IMR-90 (cell line): ENCODE measurements at regions not wholly inside any gene's neighbourhood (a gene's known extent, or its start where the extent isn't known, plus 50 kb on each side); places are given as distances from the start of the nearest gene placed in this dataset.

Source experiments
- ATAC-seq: fragments of 200-7000 bp; cut with Tn5 transposase; 2 replicates; pipeline ENCODE4 v1.9.1; 2020; ENCODE audit warnings: low read depth, mild to moderate bottlenecking, moderate library complexity
- BruUV-seq: library from RNA; stranded (reverse); fragments of 400-500 nt; replicated peaks from 2 replicates; lab custom pipeline; 2021; lab: Mats Ljungman, UMichigan
- CTCF ChIA-PET: fragments of 300-600 bp; formaldehyde crosslinking; extraction: SDS; loops from one replicate; lab custom pipeline; 2021; ENCODE audit warnings: antibody characterized with exemption; lab: Yijun Ruan, JAX
- POLR2A ChIA-PET: fragments of 300-600 bp; sonication (Branson Sonifier 250); formaldehyde crosslinking; loops from one replicate; lab custom pipeline; 2022; ENCODE audit warnings: antibody characterized with exemption; ENCODE audit not compliant: unreplicated experiment; lab: Charles Lee
- DNase-seq: peaks from one replicate; pipeline ENCODE4 v3.0.0; 2013
- H2AFZ ChIP-seq: replicated peaks from 2 replicates; pipeline ENCODE3; 2013; ENCODE audit warnings: low read length, mild to moderate bottlenecking; ENCODE audit not compliant: poor library complexity
- H2AK5ac ChIP-seq: 2 replicates; pipeline ENCODE4 v1.6.1; 2013; ENCODE audit warnings: low read depth, low read length, inconsistent platforms
- H2AK9ac ChIP-seq: replicated peaks from 2 replicates; pipeline ENCODE3; 2013; ENCODE audit warnings: mild to moderate bottlenecking, low read depth, low read length, moderate library complexity; ENCODE audit not compliant: poor library complexity
- H2BK120ac ChIP-seq: 2 replicates; pipeline ENCODE4 v1.6.1; 2013; ENCODE audit warnings: low read depth, low read length, inconsistent platforms
- H2BK15ac ChIP-seq: 3 replicates; pipeline ENCODE4 v1.6.1; 2013; ENCODE audit warnings: low read depth, low read length, inconsistent platforms
- H2BK20ac ChIP-seq: 2 replicates; pipeline ENCODE4 v1.6.1; 2013; ENCODE audit warnings: low read depth, mild to moderate bottlenecking, inconsistent platforms, low read length, moderate library complexity
- H2BK5ac ChIP-seq: 2 replicates; pipeline ENCODE4 v1.6.1; 2013; ENCODE audit warnings: mild to moderate bottlenecking, low read depth, low read length, inconsistent platforms; ENCODE audit not compliant: poor library complexity, severe bottlenecking
- H3K14ac ChIP-seq: replicated peaks from 2 replicates; pipeline ENCODE4 v1.6.1; 2013; ENCODE audit warnings: low read depth, low read length, inconsistent platforms
- H3K18ac ChIP-seq: 2 replicates; pipeline ENCODE4 v1.6.1; 2013; ENCODE audit warnings: low read depth, low read length, control low read depth
- H3K23ac ChIP-seq: 2 replicates; pipeline ENCODE4 v1.6.1; 2013; ENCODE audit warnings: low read depth, low read length, inconsistent platforms
- H3K27ac ChIP-seq: 2 replicates; pipeline ENCODE4 v1.5.1; 2013; ENCODE audit warnings: mild to moderate bottlenecking, control low read depth, low read length; ENCODE audit not compliant: insufficient read depth
- H3K27me3 ChIP-seq: 2 replicates; pipeline ENCODE4 v1.6.1; 2013; ENCODE audit warnings: low read length; ENCODE audit not compliant: control insufficient read depth, insufficient read depth
- H3K36me3 ChIP-seq: 2 replicates; pipeline ENCODE4 v1.6.1; 2013; ENCODE audit warnings: low read length, mixed read lengths; ENCODE audit not compliant: control insufficient read depth, insufficient read depth
- H3K4ac ChIP-seq: 2 replicates; pipeline ENCODE4 v1.6.1; 2013; ENCODE audit warnings: low read depth, low read length, inconsistent platforms
- H3K4me1 ChIP-seq: 2 replicates; pipeline ENCODE4 v1.6.1; 2013; ENCODE audit warnings: low read length, mixed read lengths; ENCODE audit not compliant: control insufficient read depth, insufficient read depth
- H3K4me2 ChIP-seq: 2 replicates; pipeline ENCODE4 v1.6.1; 2013; ENCODE audit warnings: low read depth, mild to moderate bottlenecking, control low read depth, low read length, moderate library complexity
- H3K4me3 ChIP-seq: 2 replicates; pipeline ENCODE4 v1.5.1; 2013; ENCODE audit warnings: low read depth, mild to moderate bottlenecking, control low read depth, low read length, moderate library complexity; ENCODE audit not compliant: insufficient read depth
- H3K56ac ChIP-seq: 2 replicates; pipeline ENCODE4 v1.6.1; 2013; ENCODE audit warnings: low read length, inconsistent platforms; ENCODE audit not compliant: insufficient read depth; ENCODE audit errors: extremely low read depth
- H3K79me1 ChIP-seq, 2 experiments: 2 replicates each; pipeline ENCODE4 v1.6.1; 2013; ENCODE audit warnings: low read length in 2 of 2, inconsistent platforms in 1 of 2, low read depth in 1 of 2
- H3K9ac ChIP-seq: 2 replicates; pipeline ENCODE4 v1.6.1; 2013; ENCODE audit warnings: low read depth, low read length, control low read depth
- H3K9me1 ChIP-seq: 2 replicates; pipeline ENCODE4 v1.6.1; 2013; ENCODE audit warnings: low read length, inconsistent platforms; ENCODE audit not compliant: insufficient read depth
- H3K9me3 ChIP-seq: 2 replicates; pipeline ENCODE4 v1.6.1; 2013; ENCODE audit warnings: low read length; ENCODE audit not compliant: control insufficient read depth, insufficient read depth
- H4K20me1 ChIP-seq: 2 replicates; pipeline ENCODE4 v1.6.1; 2013; ENCODE audit warnings: low read length, inconsistent platforms; ENCODE audit not compliant: insufficient read depth
- H4K5ac ChIP-seq: 2 replicates; pipeline ENCODE4 v1.6.1; 2013; ENCODE audit warnings: mild to moderate bottlenecking, low read depth, low read length, control low read depth
- H4K8ac ChIP-seq, 2 experiments: 2 replicates each; pipeline ENCODE4 v1.6.1; 2013; ENCODE audit warnings: low read depth in 2 of 2, low read length in 2 of 2, control low read depth in 1 of 2, inconsistent platforms in 1 of 2
- H4K91ac ChIP-seq: 2 replicates; pipeline ENCODE4 v1.6.1; 2013; ENCODE audit warnings: low read depth, low read length, inconsistent platforms; ENCODE audit not compliant: insufficient read depth
- BHLHE40 ChIP-seq: fragments of 150-350 bp; IDR thresholded peaks from 2 replicates; pipeline ENCODE4 v1.6.1; 2016; ENCODE audit warnings: mild to moderate bottlenecking, low read depth, low read length
- CEBPB ChIP-seq: IDR thresholded peaks from 2 replicates; pipeline ENCODE4 v1.6.1; 2012; ENCODE audit warnings: low read depth, low read length, improper control_type of control experiment
- CHD1 ChIP-seq: IDR thresholded peaks from 2 replicates; pipeline ENCODE4 v1.6.1; 2012; ENCODE audit warnings: low read depth, low read length, improper control_type of control experiment
- FOS ChIP-seq: fragments of 150-350 bp; IDR thresholded peaks from 2 replicates; pipeline ENCODE4 v1.6.1; 2016; ENCODE audit warnings: low read depth, low read length
- MAFK ChIP-seq: IDR thresholded peaks from 2 replicates; pipeline ENCODE4 v1.6.1; 2012; ENCODE audit warnings: low read depth, low read length, improper control_type of control experiment
- MAZ ChIP-seq: IDR thresholded peaks from 2 replicates; pipeline ENCODE4 v1.6.1; 2012; ENCODE audit warnings: low read depth, mild to moderate bottlenecking, low read length, improper control_type of control experiment, moderate library complexity, borderline replicate concordance
- MXI1 ChIP-seq: IDR thresholded peaks from 2 replicates; pipeline ENCODE4 v1.6.1; 2012; ENCODE audit warnings: low read depth, mild to moderate bottlenecking, low read length, moderate library complexity, borderline replicate concordance
- NFE2L2 ChIP-seq: fragments of 150-350 bp; IDR thresholded peaks from 2 replicates; pipeline ENCODE4 v1.6.1; 2016; ENCODE audit warnings: low read depth, mild to moderate bottlenecking, low read length
- POLR2A ChIP-seq: IDR thresholded peaks from 2 replicates; pipeline ENCODE4 v1.6.1; 2012; ENCODE audit warnings: mild to moderate bottlenecking, low read depth, low read length
- RAD21 ChIP-seq: IDR thresholded peaks from 2 replicates; pipeline ENCODE4 v1.6.1; 2012; ENCODE audit warnings: low read length, improper control_type of control experiment
- RCOR1 ChIP-seq: IDR thresholded peaks from 2 replicates; pipeline ENCODE4 v1.6.1; 2012; ENCODE audit warnings: mild to moderate bottlenecking, low read length, improper control_type of control experiment; ENCODE audit not compliant: insufficient replicate concordance
- RFX5 ChIP-seq: IDR thresholded peaks from 2 replicates; pipeline ENCODE4 v1.8.0; 2012; ENCODE audit warnings: low read depth, mild to moderate bottlenecking, low read length, moderate library complexity
- SMC3 ChIP-seq: fragments of 150-350 bp; IDR thresholded peaks from 2 replicates; pipeline ENCODE4 v1.6.1; 2016; ENCODE audit warnings: low read depth, mild to moderate bottlenecking, antibody characterized with exemption, low read length, moderate library complexity
- WGBS, 2 experiments: methylation state at CpG; one replicate each; pipeline versions ENCODE4 v1.1.5 to v1.1.7; 2013; ENCODE audit warnings: missing lambda C conversion rate in 2 of 2; ENCODE audit not compliant: insufficient read length in 1 of 2; ENCODE audit errors: extremely low coverage in 2 of 2; 5-methylcytosine and 5-hydroxymethylcytosine counted together
- dilution Hi-C: fragments of 300-500 bp; cut with HindIII; formaldehyde crosslinking; loops from one replicate; pipeline ENCODE4 v1.14.3; 2018; ENCODE audit warnings: low sequenced_read_pairs; ENCODE audit not compliant: unreplicated experiment
- in situ Hi-C: fragments of 300-500 bp; cut with MboI; formaldehyde crosslinking; loops from 3 replicates; pipeline ENCODE4 v1.14.3; 2019; ENCODE audit warnings: low sequenced_read_pairs, inconsistent platforms, mixed read lengths
- intact Hi-C: fragments of 100-400 bp; cut with micrococcal nuclease; formaldehyde crosslinking; loops from 2 replicates; pipeline ENCODE4 v1.10.0; 2022
- TF ChIP-seq, protein P1 (sequence below): fragments of 150-350 bp; IDR thresholded peaks from 2 replicates; pipeline ENCODE4 v1.6.1; 2017; ENCODE audit warnings: mild to moderate bottlenecking, antibody characterized with exemption, low read length, low read depth
- TF ChIP-seq, protein P2 (sequence below): conservative IDR thresholded peaks from 2 replicates; pipeline ENCODE4 v1.5.1; 2012; ENCODE audit warnings: mild to moderate bottlenecking, low read depth, low read length, improper control_type of control experiment
- TF ChIP-seq, protein P3 (sequence below): fragments of 150-350 bp; IDR thresholded peaks from 2 replicates; pipeline ENCODE4 v1.6.1; 2016; ENCODE audit warnings: low read depth, mild to moderate bottlenecking, low read length, moderate library complexity, borderline replicate concordance

DNA sequence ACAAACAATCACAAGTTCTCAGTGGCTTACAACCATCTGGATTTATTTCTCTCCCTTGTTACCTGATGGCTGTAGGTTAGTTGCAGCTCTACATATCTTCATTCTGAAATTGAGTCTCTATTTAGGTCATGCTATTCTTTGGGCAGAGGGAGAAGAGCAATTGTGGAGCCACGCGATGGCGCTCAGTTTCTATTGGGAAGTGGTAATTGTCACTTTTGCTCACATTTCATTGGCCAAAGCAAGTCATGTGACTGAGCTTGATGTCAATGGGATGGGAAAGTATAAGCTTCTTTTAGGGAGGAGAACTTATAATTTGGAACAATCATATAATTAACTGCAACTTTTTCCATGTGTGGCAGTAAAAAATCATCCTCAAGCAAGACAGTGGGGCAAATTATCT is 166.5 kb downstream of the LMO4 start:
- Histone ChIP-seq H2AFZ (no peak overlapping the region), H3K4me1 (no peaks in the 10 kb centered on the region), H2BK15ac (no peak overlapping the region), H4K20me1 (no peaks in the 10 kb centered on the region), H3K36me3 (no peaks in the 10 kb centered on the region), H2AK9ac (no peak overlapping the region), H3K9ac (no peak overlapping the region), H3K9me1 (no peaks in the 10 kb centered on the region), H4K8ac (no peak overlapping the region), H4K5ac (no peak overlapping the region), H3K4me3 (no peak overlapping the region), H2BK120ac (no peak overlapping the region), H4K91ac (no peak overlapping the region), H3K9me3 (no peaks in the 10 kb centered on the region), H3K18ac (no peak overlapping the region), H2BK5ac (no peak overlapping the region), H3K27me3 (no peaks in the 10 kb centered on the region; the same call in 1 of the 2 replicates), H3K4ac (no peak overlapping the region), H2BK20ac (no peak overlapping the region), H3K56ac (no peak overlapping the region), H3K23ac (no peak overlapping the region), H3K27ac (no peak overlapping the region), H3K79me1 (no peaks in the 10 kb centered on the region), H2AK5ac (no peak overlapping the region), H3K14ac (no peak overlapping the region), H3K4me2 (no peak overlapping the region)
- TF ChIP-seq, protein P1, sequence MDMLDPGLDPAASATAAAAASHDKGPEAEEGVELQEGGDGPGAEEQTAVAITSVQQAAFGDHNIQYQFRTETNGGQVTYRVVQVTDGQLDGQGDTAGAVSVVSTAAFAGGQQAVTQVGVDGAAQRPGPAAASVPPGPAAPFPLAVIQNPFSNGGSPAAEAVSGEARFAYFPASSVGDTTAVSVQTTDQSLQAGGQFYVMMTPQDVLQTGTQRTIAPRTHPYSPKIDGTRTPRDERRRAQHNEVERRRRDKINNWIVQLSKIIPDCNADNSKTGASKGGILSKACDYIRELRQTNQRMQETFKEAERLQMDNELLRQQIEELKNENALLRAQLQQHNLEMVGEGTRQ, result no peak
- TF ChIP-seq RCOR1 (no peak), POLR2A (no peak), RFX5 (no peak), MAFK (no peak), CEBPB (no peak), MXI1 (no peak), SMC3 (no peak), CHD1 (no peak), RAD21 (no peak), BHLHE40 (no peak), MAZ (no peak), FOS (no peak), NFE2L2 (no peak)
- TF ChIP-seq, protein P2, sequence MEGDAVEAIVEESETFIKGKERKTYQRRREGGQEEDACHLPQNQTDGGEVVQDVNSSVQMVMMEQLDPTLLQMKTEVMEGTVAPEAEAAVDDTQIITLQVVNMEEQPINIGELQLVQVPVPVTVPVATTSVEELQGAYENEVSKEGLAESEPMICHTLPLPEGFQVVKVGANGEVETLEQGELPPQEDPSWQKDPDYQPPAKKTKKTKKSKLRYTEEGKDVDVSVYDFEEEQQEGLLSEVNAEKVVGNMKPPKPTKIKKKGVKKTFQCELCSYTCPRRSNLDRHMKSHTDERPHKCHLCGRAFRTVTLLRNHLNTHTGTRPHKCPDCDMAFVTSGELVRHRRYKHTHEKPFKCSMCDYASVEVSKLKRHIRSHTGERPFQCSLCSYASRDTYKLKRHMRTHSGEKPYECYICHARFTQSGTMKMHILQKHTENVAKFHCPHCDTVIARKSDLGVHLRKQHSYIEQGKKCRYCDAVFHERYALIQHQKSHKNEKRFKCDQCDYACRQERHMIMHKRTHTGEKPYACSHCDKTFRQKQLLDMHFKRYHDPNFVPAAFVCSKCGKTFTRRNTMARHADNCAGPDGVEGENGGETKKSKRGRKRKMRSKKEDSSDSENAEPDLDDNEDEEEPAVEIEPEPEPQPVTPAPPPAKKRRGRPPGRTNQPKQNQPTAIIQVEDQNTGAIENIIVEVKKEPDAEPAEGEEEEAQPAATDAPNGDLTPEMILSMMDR, result no peak
- TF ChIP-seq, protein P3, sequence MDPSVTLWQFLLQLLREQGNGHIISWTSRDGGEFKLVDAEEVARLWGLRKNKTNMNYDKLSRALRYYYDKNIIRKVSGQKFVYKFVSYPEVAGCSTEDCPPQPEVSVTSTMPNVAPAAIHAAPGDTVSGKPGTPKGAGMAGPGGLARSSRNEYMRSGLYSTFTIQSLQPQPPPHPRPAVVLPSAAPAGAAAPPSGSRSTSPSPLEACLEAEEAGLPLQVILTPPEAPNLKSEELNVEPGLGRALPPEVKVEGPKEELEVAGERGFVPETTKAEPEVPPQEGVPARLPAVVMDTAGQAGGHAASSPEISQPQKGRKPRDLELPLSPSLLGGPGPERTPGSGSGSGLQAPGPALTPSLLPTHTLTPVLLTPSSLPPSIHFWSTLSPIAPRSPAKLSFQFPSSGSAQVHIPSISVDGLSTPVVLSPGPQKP, result no peak
- no TSS peak for BruUV-seq
- no CpG with 5 or more reads among the region's 3 CpGs for WGBS, 2 experiments
- dilution Hi-C loops, result no loop called here
- ATAC-seq (no peak), DNase-seq (no peak)
- POLR2A ChIA-PET, result no interaction called here
- CTCF ChIA-PET, result interaction anchor here (0.8 kb wide), 1 partner anchor 8 kb away, joined by 3 read pairs; no protein-coding TSS in a partner anchor
- intact Hi-C loops, result no loop called here
- in situ Hi-C loops, result no loop called here
